Fibroblast of pulmonary artery (primary cell): ENCODE measurements at regions not wholly inside any gene's neighbourhood (a gene's known extent, or its start where the extent isn't known, plus 50 kb on each side); places are given as distances from the start of the nearest gene placed in this dataset.

ENCODE experiments used
- DNase-seq: peaks from one replicate; pipeline ENCODE4 v3.0.0-alpha.2; 2010; ENCODE audit warnings: low read depth
- H3K4me3 ChIP-seq: replicated peaks from 2 replicates; pipeline ENCODE4 v1.5.1; 2011; ENCODE audit warnings: low read depth, mild to moderate bottlenecking, control low read depth, low read length, moderate library complexity
- CTCF ChIP-seq: IDR thresholded peaks from 2 replicates; pipeline ENCODE4 v1.5.1; 2011; ENCODE audit warnings: mild to moderate bottlenecking, control low read depth, low read length, inconsistent platforms; ENCODE audit errors: missing control alignments

GRCh38 chr19:31656507-31656906 is 307.3 kb upstream of the TSHZ3 start:
- TF ChIP-seq CTCF: no peak
- DNase-seq: no peak
- H3K4me3 ChIP-seq: no peak overlapping the region

- H3K4me3 ChIP-seq: no peak overlapping the region
- DNase-seq: no peak
- TF ChIP-seq CTCF: no peak
Observed at GRCh38 chr19:31658993-31659896, 310.0 kb upstream of the TSHZ3 start.

DNA sequence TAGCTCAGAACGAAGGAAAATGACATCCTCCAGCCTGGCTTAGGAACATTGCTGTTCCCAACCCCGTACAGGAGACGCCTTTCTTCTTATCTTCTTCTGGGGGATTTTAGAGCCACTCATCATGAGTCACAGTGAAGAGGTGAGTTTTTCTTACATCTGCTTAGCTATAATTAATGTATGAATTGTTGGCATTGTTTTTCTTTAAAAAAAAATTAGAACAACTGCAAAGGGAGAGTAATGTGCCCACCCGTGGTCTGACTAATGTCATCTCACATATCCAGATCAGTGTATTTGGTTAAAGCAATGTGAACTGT is 310.6 kb upstream of the TSHZ3 start:
- H3K4me3 ChIP-seq: no peak overlapping the region
- no peak for DNase-seq
- no peak for TF ChIP-seq CTCF

- no peak overlapping the region for H3K4me3 ChIP-seq
- TF ChIP-seq CTCF: no peak
- DNase-seq: no peak
Observed at GRCh38 chr19:31664096-31664495, 314.9 kb upstream of the TSHZ3 start.

- TF ChIP-seq CTCF: no peak
- DNase-seq: no peak
- no peak overlapping the region for H3K4me3 ChIP-seq
Observed at GRCh38 chr19:31664997-31665396, 315.8 kb upstream of the TSHZ3 start.

GRCh38 chr19:31666126-31666525 is 316.9 kb upstream of the TSHZ3 start:
- no peak for DNase-seq
- TF ChIP-seq CTCF: no peak
- no peak overlapping the region for H3K4me3 ChIP-seq

DNA sequence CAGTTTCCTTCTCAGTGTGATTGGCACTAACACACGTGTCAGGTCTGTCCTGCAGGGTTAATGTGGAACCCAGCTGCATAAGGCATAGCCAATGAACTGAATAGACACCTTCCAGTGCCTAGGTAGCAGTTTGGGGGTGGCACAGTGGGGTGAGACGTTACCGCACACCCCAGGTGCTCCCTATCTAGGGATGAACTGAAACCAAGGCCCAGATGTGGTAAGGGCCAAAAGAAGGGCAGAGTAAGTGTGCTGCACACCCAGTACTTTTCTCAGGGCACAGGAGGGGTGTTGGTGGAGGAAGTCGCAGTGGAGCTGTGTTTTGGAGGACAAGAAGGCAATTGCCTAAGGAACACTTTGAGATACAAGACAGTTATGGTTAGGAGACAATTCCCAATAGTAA is 317.9 kb upstream of the TSHZ3 start:
- TF ChIP-seq CTCF: no peak
- no peak for DNase-seq
- H3K4me3 ChIP-seq: no peak overlapping the region
